ENCODE measurements at regions not wholly inside any gene's neighbourhood (a gene's known extent, or its start where the extent isn't known, plus 50 kb on each side); places are given as distances from the start of the nearest gene placed in this dataset.

- TF ChIP-seq ZNF473 (tag by site-specific recombination; IDR thresholded peaks at IDR 0.05): no peak
- no peaks in the 10 kb centered on the region for H3K36me3 ChIP-seq (ENCODE audit: control insufficient read depth in 2 of 2, insufficient read depth in 1 of 2, low read length in 2 of 2)
- H3K9me3 ChIP-seq (ENCODE audit: control insufficient read depth, insufficient read depth, low read depth, low read length): no peaks in the 10 kb centered on the region
- no peaks in the 10 kb centered on the region for H3K4me1 ChIP-seq (ENCODE audit: control insufficient read depth, insufficient read depth, low read length)
- H3K27ac ChIP-seq (ENCODE audit: extremely low read depth, low read depth, low read length): no peak overlapping the region
- POLR2A ChIA-PET: no interaction called here
- CTCF ChIA-PET: no interaction called here
- H3K4me3 ChIP-seq (ENCODE audit: low read depth, low read length): no peak overlapping the region
These were observed 134.0 kb upstream of the SERTAD2 start for GRCh38 chr2:64787698-64788097.

GRCh38 chr2:64789466-64790320, 136.0 kb upstream of the SERTAD2 start:
- H3K27ac ChIP-seq (ENCODE audit: extremely low read depth, low read depth, low read length): no peak overlapping the region
- TF ChIP-seq ZNF585B (tag by site-specific recombination; IDR thresholded peaks at IDR 0.05) (0 out of 2 replicates have a peak, but pooled peaks have one; percentile 9), ZEB2 (tag by site-specific recombination; IDR thresholded peaks at IDR 0.05) (no peak)
- CTCF ChIA-PET: interaction anchor here (0.5 to 0.7 kb wide), 2 partner anchors 144 to 196 kb away, joined by 3 read pairs; no protein-coding TSS in a partner anchor
- no peaks in the 10 kb centered on the region for H3K36me3 ChIP-seq (ENCODE audit: control insufficient read depth in 2 of 2, insufficient read depth in 1 of 2, low read length in 2 of 2)
- POLR2A ChIA-PET: interaction anchor here (0.6 to 3.7 kb wide), 2 partner anchors 20 to 39 kb away, joined by 4 to 18 read pairs; no protein-coding TSS in a partner anchor
- H3K4me1 ChIP-seq (ENCODE audit: control insufficient read depth, insufficient read depth, low read length): 0 out of 2 replicates have a peak, but pooled peaks cover 4% of the 10 kb centered on the region
- H3K4me3 ChIP-seq (ENCODE audit: low read depth, low read length): no peak overlapping the region
- no peaks in the 10 kb centered on the region for H3K9me3 ChIP-seq (ENCODE audit: control insufficient read depth, insufficient read depth, low read depth, low read length)

GRCh38 chr2:64792300-64792699, 138.6 kb upstream of the SERTAD2 start:
- Histone ChIP-seq H3K4me3 (ENCODE audit: low read depth, low read length) (no peak overlapping the region), H3K4me1 (ENCODE audit: control insufficient read depth, insufficient read depth, low read length) (peaks cover 9% of the 10 kb centered on the region), H3K36me3 (ENCODE audit: control insufficient read depth in 2 of 2, insufficient read depth in 1 of 2, low read length in 2 of 2) (no peaks in the 10 kb centered on the region), H3K9me3 (ENCODE audit: control insufficient read depth, insufficient read depth, low read depth, low read length) (no peaks in the 10 kb centered on the region), H3K27ac (ENCODE audit: extremely low read depth, low read depth, low read length) (no peak overlapping the region)
- TF ChIP-seq ZNF19 (tag by site-specific recombination; IDR thresholded peaks at IDR 0.05; ENCODE audit: low read depth) (no peak), ZNF366 (tag by site-specific recombination; conservative IDR thresholded peaks at IDR 0.05) (no peak), YY1 (tag by site-specific recombination; IDR thresholded peaks at IDR 0.05) (no peak), ZNF629 (tag by site-specific recombination; IDR thresholded peaks at IDR 0.05) (no peak), ZSCAN16 (tag by site-specific recombination; IDR thresholded peaks at IDR 0.05) (no peak), ZNF488 (tag by site-specific recombination; IDR thresholded peaks at IDR 0.05) (no peak), ZBTB49 (tag by site-specific recombination; IDR thresholded peaks at IDR 0.05; ENCODE audit: low read depth) (no peak), ZNF473 (tag by site-specific recombination; IDR thresholded peaks at IDR 0.05) (no peak), ZXDB (tag by site-specific recombination; IDR thresholded peaks at IDR 0.05) (no peak)
- POLR2A ChIA-PET: interaction anchor here (3.7 kb wide), 1 partner anchor 42 kb away, joined by 18 read pairs; no protein-coding TSS in a partner anchor
- CTCF ChIA-PET: interaction anchor here (0.6 to 2.2 kb wide), 8 partner anchors 10 to 146 kb away, joined by 3 to 13 read pairs (median 4); no protein-coding TSS in a partner anchor

GRCh38 chr2:64792995-64793639, 139.4 kb upstream of the SERTAD2 start:
- ChIA-PET POLR2A (interaction anchor here (0.9 to 3.7 kb wide), 2 partner anchors 43 to 140 kb away, joined by 3 to 18 read pairs; partner anchors contain the start of gene SERTAD2), CTCF (interaction anchor here (0.6 to 2.2 kb wide), 9 partner anchors 11 to 147 kb away, joined by 3 to 13 read pairs (median 4); no protein-coding TSS in a partner anchor)
- H3K36me3 ChIP-seq (ENCODE audit: control insufficient read depth in 2 of 2, insufficient read depth in 1 of 2, low read length in 2 of 2): no peaks in the 10 kb centered on the region
- H3K27ac ChIP-seq (ENCODE audit: extremely low read depth, low read depth, low read length): no peak overlapping the region
- no peaks in the 10 kb centered on the region for H3K9me3 ChIP-seq (ENCODE audit: control insufficient read depth, insufficient read depth, low read depth, low read length)
- peaks cover 15% of the 10 kb centered on the region for H3K4me1 ChIP-seq (ENCODE audit: control insufficient read depth, insufficient read depth, low read length)
- no peak overlapping the region for H3K4me3 ChIP-seq (ENCODE audit: low read depth, low read length)
- no peak for TF ChIP-seq ZNF707 (tag by site-specific recombination; IDR thresholded peaks at IDR 0.05)
- TF ChIP-seq ZNF561 (tag by site-specific recombination; IDR thresholded peaks at IDR 0.05; ENCODE audit: borderline replicate concordance): no peak
- TF ChIP-seq ZNF280D (tag by site-specific recombination; IDR thresholded peaks at IDR 0.05): no peak
- no peak for TF ChIP-seq GLIS1 (tag by site-specific recombination; IDR thresholded peaks at IDR 0.05)
- no peak for TF ChIP-seq ATF2 (tag by site-specific recombination; IDR thresholded peaks at IDR 0.05; ENCODE audit: low read depth)

Measured in HEK293 (cell line).